PFSK-1 (cell line): ENCODE measurements at regions not wholly inside any gene's neighbourhood (a gene's known extent, or its start where the extent isn't known, plus 50 kb on each side); places are given as distances from the start of the nearest gene placed in this dataset.

Experiments used
- FOXP2 ChIP-seq: optimal IDR thresholded peaks from 2 replicates; pipeline ENCODE3; 2011; ENCODE audit warnings: borderline replicate concordance, control low read depth, inconsistent platforms; ENCODE audit not compliant: insufficient read depth; ENCODE audit errors: extremely low read length, extremely low read depth
- POLR2AphosphoS5 ChIP-seq: IDR thresholded peaks from 2 replicates; pipeline ENCODE4 v1.6.1; 2012; ENCODE audit warnings: low read depth, mild to moderate bottlenecking, control low read depth, low read length, moderate library complexity
- REST ChIP-seq, 2 experiments: IDR thresholded peaks; 2 replicates each; pipeline versions ENCODE4 v1.6.1 to v1.8.0; 2011 to 2012; ENCODE audit warnings: low read depth in 2 of 2, low read length in 2 of 2, control low read depth in 1 of 2, inconsistent platforms in 1 of 2, mild to moderate bottlenecking in 1 of 2, moderate library complexity in 1 of 2; ENCODE audit not compliant: insufficient read depth in 1 of 2
- SIN3A ChIP-seq: IDR thresholded peaks from 2 replicates; pipeline ENCODE4 v1.6.1; 2012; ENCODE audit warnings: mild to moderate bottlenecking, low read length, moderate library complexity, borderline replicate concordance; ENCODE audit not compliant: insufficient read depth
- TAF1 ChIP-seq: IDR thresholded peaks from 2 replicates; pipeline ENCODE4 v1.6.1; 2012; ENCODE audit warnings: low read length, control low read depth, borderline replicate concordance; ENCODE audit not compliant: insufficient read depth

DNA sequence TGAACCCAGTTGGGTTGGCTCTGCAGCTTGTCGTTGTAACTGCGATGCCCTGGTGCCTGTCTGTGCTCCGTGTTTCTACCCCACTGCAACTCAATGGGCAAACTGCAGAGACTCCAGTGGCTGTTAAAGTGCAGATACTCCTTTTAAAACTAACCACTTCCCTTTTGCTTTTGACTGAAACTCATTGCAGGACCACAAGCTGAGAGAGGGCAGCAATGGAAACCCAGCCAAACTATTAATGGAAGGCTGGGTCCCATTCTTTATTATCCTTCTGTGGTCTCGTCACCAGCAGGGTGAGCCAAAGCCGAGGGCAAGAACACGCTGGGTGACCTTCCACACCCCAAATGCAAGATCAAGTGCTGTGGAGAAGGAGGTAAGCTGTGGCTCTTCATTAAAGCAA, 910.4 kb downstream of the VRK1 start:
- TF ChIP-seq POLR2AphosphoS5 = no peak
- no peak for TF ChIP-seq TAF1
- TF ChIP-seq SIN3A = no peak
- no peak for TF ChIP-seq REST (IDR thresholded peaks at IDR 0.05; ENCODE audit: insufficient read depth in 1 of 2, low read depth in 2 of 2, low read length in 2 of 2)
- no peak for TF ChIP-seq FOXP2
